ENCODE measurements at regions not wholly inside any gene's neighbourhood (a gene's known extent, or its start where the extent isn't known, plus 50 kb on each side); places are given as distances from the start of the nearest gene placed in this dataset.

DNA sequence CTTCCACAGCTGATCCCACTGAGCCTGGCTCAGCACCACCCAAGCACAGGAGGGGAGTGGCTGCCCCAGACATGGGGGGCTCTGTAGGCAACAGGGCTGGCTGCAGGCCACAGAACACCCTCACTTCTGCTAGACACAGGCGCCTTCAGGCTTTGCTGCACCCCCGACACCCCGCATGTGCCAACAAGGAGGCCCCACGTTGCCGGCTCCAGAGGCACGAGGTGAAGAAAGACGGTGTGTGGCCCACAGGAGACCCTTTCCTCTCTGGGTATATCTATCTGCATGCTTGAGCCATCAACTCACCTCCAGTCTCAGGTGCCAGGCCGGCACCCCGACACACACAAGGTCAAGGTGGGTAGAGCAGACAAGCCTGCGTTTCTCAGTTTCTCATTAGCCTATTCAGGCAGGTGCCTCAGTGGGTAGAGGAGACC is 158.3 kb downstream of the DLL1 start:
- TF ChIP-seq EP300 (IDR thresholded peaks at IDR 0.05) (no peak), POLR2A (IDR thresholded peaks at IDR 0.05) (no peak), POLR2AphosphoS5 (IDR thresholded peaks at IDR 0.05) (no peak)
- TF ChIP-seq, protein P1, sequence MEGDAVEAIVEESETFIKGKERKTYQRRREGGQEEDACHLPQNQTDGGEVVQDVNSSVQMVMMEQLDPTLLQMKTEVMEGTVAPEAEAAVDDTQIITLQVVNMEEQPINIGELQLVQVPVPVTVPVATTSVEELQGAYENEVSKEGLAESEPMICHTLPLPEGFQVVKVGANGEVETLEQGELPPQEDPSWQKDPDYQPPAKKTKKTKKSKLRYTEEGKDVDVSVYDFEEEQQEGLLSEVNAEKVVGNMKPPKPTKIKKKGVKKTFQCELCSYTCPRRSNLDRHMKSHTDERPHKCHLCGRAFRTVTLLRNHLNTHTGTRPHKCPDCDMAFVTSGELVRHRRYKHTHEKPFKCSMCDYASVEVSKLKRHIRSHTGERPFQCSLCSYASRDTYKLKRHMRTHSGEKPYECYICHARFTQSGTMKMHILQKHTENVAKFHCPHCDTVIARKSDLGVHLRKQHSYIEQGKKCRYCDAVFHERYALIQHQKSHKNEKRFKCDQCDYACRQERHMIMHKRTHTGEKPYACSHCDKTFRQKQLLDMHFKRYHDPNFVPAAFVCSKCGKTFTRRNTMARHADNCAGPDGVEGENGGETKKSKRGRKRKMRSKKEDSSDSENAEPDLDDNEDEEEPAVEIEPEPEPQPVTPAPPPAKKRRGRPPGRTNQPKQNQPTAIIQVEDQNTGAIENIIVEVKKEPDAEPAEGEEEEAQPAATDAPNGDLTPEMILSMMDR (IDR thresholded peaks at IDR 0.05), result no peak
